K562 (cell line): ENCODE measurements at regions not wholly inside any gene's neighbourhood (a gene's known extent, or its start where the extent isn't known, plus 50 kb on each side); places are given as distances from the start of the nearest gene placed in this dataset.

Source experiments
- ATAC-seq: fragments of 200-7000 bp; cut with Tn5 transposase; 3 replicates; pipeline ENCODE4 v1.9.1; 2020; ENCODE audit warnings: moderate library complexity
- BruUV-seq: library from RNA; stranded (reverse); fragments of 400-500 nt; replicated peaks from 2 replicates; lab custom pipeline; 2021; lab: Mats Ljungman, UMichigan
- CTCF ChIA-PET: fragments of 300-600 bp; formaldehyde crosslinking; extraction: SDS; loops from one replicate; lab custom pipeline; 2021; ENCODE audit warnings: low intra/inter-chr PET ratio; lab: Yijun Ruan, JAX
- POLR2A ChIA-PET: fragments of 300-600, 350-650 bp; sonication (Branson Sonifier 250); formaldehyde crosslinking; extraction: SDS; loops from one replicate; lab custom pipeline; 2021; ENCODE audit warnings: antibody characterized with exemption, inconsistent platforms; lab: Yijun Ruan, JAX
- DNase-seq, 4 experiments: peaks; one replicate each; pipeline versions ENCODE4 v3.0.0 to v3.0.0-alpha.2; 2011 to 2018; ENCODE audit warnings: low spot score in 3 of 4, mixed read lengths in 3 of 4; ENCODE audit errors: extremely low read depth in 1 of 4
- FAIRE-seq: peaks from 2 replicates; lab custom pipeline; 2011; peaks lifted over from hg19 to GRCh38; lab: Jason Lieb, UNC
- H2AFZ ChIP-seq: 2 replicates; pipeline ENCODE4 v1.6.0; 2011; ENCODE audit warnings: low read depth, low read length, control low read depth, inconsistent platforms
- H3K27ac ChIP-seq: fragments of 200-600 bp; 3 replicates; pipeline ENCODE4 v1.8.0; 2011; ENCODE audit warnings: low read depth, mild to moderate bottlenecking, control low read depth, inconsistent platforms, low read length, moderate library complexity, mixed read lengths; ENCODE audit errors: extremely low read depth
- H3K27me3 ChIP-seq, 2 experiments: fragments of 300-600 bp in 1 of 2; 2 replicates in 1 of 2; 3 replicates in 1 of 2; pipeline versions ENCODE4 v1.6.0 to v1.8.0; 2011; ENCODE audit warnings: inconsistent platforms in 2 of 2, low read length in 2 of 2, mild to moderate bottlenecking in 1 of 2, mixed read lengths in 1 of 2, moderate library complexity in 1 of 2; ENCODE audit not compliant: control insufficient read depth in 2 of 2, insufficient read depth in 2 of 2
- H3K36me3 ChIP-seq: fragments of 300-600 bp; 3 replicates; pipeline ENCODE4 v1.8.0; 2011; ENCODE audit warnings: mild to moderate bottlenecking, low read length, inconsistent platforms; ENCODE audit not compliant: control insufficient read depth, insufficient read depth
- H3K4me1 ChIP-seq, 2 experiments: fragments of 200-600 bp in 1 of 2; replicated peaks in 1 of 2; 2 replicates in 1 of 2; 3 replicates in 1 of 2; pipeline versions ENCODE4 v1.5.1 to v1.8.0; 2011; ENCODE audit warnings: inconsistent platforms in 2 of 2, low read length in 2 of 2, mild to moderate bottlenecking in 1 of 2, mixed read lengths in 1 of 2, moderate library complexity in 1 of 2; ENCODE audit not compliant: control insufficient read depth in 2 of 2, insufficient read depth in 2 of 2
- H3K4me2 ChIP-seq: 2 replicates; pipeline ENCODE4 v1.6.1; 2011; ENCODE audit warnings: low read length, control low read depth, inconsistent platforms, mixed read lengths; ENCODE audit not compliant: insufficient read depth
- H3K4me3 ChIP-seq: fragments of 200-600 bp; sonication (generic), shearing (Covaris generic); 2 replicates; pipeline ENCODE4 v1.5.1; 2016; ENCODE audit warnings: control low read depth, inconsistent platforms
- H3K79me2 ChIP-seq: fragments of 200-600 bp; 3 replicates; pipeline ENCODE4 v1.8.0; 2011; ENCODE audit warnings: low read length, inconsistent platforms; ENCODE audit not compliant: control insufficient read depth, insufficient read depth
- H3K9ac ChIP-seq, 2 experiments: 2 replicates each; pipeline versions ENCODE4 v1.6.0 to v1.6.1; 2011; ENCODE audit warnings: low read depth in 2 of 2, low read length in 2 of 2, control low read depth in 1 of 2, inconsistent platforms in 1 of 2, mild to moderate bottlenecking in 1 of 2, mixed read lengths in 1 of 2; ENCODE audit not compliant: insufficient read depth in 1 of 2
- H3K9me1 ChIP-seq: one replicate; pipeline ENCODE4 v1.6.0; 2011; ENCODE audit warnings: inconsistent platforms, mild to moderate bottlenecking, low read length, moderate library complexity; ENCODE audit not compliant: control insufficient read depth, insufficient read depth
- H3K9me3 ChIP-seq: replicated peaks from 2 replicates; pipeline ENCODE4 v1.5.1; 2011; ENCODE audit warnings: low read depth, low read length, inconsistent platforms; ENCODE audit not compliant: control insufficient read depth, insufficient read depth
- H4K20me1 ChIP-seq: replicated peaks from 2 replicates; pipeline ENCODE4 v1.6.1; 2011; ENCODE audit warnings: low read length, inconsistent platforms, mixed read lengths; ENCODE audit not compliant: control insufficient read depth, insufficient read depth
- CREM ChIP-seq: IDR thresholded peaks from 2 replicates; pipeline ENCODE4 v1.6.1; 2014; ENCODE audit warnings: antibody characterized with exemption, low read depth
- HIVEP1 ChIP-seq: fragments of 250-450 bp; sonication (Bioruptor Pico); IDR thresholded peaks from 2 replicates; pipeline ENCODE4 v1.4.0; 2020; ENCODE audit warnings: mild to moderate bottlenecking
- WGBS: fragments of 100-300 bp; shearing (Covaris generic); methylation state at CpG from one replicate; pipeline ENCODE4 v1.1.6; 2016; ENCODE audit warnings: low coverage, mixed read lengths; ENCODE audit not compliant: insufficient coverage; ENCODE audit errors: missing lambda C conversion rate; 5-methylcytosine and 5-hydroxymethylcytosine counted together
- in situ Hi-C: fragments of 300-500 bp; cut with MboI; formaldehyde crosslinking; loops from 4 replicates; pipeline ENCODE4 v1.15.0; 2018; ENCODE audit warnings: inconsistent platforms, mixed read lengths
- intact Hi-C: fragments of 100-400 bp; cut with micrococcal nuclease; formaldehyde crosslinking; loops from 2 replicates; pipeline ENCODE4 v1.14.2; 2022
- TF ChIP-seq, protein P1 (sequence below): sonication (generic); formaldehyde crosslinking; IDR thresholded peaks from 2 replicates; pipeline ENCODE4 v1.8.0; 2022; ENCODE audit warnings: missing genetic modification reagents, mild to moderate bottlenecking, borderline replicate concordance

DNA sequence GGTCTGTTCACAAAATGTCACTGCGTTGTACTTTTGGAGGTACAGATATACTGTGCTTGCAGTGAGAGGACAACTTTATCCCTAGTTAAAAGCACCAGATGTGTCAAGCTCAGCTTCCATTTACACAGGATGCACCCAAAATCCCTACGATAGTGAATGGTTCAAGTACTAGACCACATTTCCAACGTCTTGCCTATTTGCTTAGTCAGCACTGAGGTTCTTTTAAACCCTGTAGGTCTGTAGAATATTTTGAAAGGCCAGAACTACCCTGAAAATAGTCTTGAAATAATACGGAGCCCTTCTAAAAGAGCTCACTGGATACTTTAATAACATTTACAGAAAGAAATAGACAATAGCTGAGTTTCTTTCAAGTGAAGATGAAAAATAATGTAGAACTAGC is 466.1 kb downstream of the FUT8 start (continued):
- no peak for TF ChIP-seq HIVEP1 (CRISPR knock-in tag)

DNA sequence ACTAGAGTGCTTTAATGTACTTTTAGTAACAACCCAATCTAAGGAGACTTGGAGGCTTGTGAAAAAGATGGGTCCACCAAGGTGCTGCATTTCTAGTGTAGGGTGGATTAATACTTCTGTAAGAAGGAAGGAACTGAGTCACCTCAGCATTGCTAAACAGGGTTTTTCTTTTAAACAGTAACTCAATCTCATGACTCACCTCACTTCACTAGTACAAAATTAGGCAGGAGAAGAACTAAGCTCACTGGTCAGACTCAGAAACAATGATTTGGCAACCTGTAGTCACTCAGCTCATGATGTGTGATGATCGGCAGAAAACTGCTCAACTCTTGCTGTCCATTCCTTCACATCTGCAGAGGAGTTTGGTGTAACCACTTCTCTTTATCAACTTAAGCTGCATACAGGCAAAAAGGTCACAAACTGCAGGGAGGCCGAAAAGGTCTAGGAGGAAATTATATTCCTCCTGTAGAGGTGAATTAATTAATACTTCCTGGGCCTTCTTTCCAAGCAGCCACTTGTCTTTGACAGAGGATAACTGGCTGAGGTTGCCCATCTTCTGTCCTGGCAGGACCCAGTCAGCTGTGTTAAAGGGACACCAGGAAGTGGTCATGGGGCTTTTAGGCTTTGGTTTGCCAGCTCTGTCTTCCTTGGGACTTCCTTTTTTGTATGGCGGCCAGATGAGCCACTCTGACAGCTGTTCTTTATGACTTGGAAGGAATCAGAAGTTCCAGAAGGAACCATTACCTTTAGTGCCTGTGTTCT is 466.9 kb downstream of the FUT8 start:
- Histone ChIP-seq H4K20me1 (no peaks in the 10 kb centered on the region), H3K27me3 (0 out of 5 replicates have a peak, but pooled peaks cover 0 to 4% of the 10 kb centered on the region in 2 experiments), H3K9ac (no peak overlapping the region), H3K4me3 (no peak overlapping the region), H3K9me3 (no peaks in the 10 kb centered on the region), H3K36me3 (no peaks in the 10 kb centered on the region), H3K4me2 (no peak overlapping the region), H2AFZ (no peak overlapping the region), H3K4me1 (no peaks in the 10 kb centered on the region), H3K79me2 (no peaks in the 10 kb centered on the region), H3K27ac (no peak overlapping the region), H3K9me1 (no peaks in the 10 kb centered on the region)
- BruUV-seq, result no TSS peak
- TF ChIP-seq, protein P1, sequence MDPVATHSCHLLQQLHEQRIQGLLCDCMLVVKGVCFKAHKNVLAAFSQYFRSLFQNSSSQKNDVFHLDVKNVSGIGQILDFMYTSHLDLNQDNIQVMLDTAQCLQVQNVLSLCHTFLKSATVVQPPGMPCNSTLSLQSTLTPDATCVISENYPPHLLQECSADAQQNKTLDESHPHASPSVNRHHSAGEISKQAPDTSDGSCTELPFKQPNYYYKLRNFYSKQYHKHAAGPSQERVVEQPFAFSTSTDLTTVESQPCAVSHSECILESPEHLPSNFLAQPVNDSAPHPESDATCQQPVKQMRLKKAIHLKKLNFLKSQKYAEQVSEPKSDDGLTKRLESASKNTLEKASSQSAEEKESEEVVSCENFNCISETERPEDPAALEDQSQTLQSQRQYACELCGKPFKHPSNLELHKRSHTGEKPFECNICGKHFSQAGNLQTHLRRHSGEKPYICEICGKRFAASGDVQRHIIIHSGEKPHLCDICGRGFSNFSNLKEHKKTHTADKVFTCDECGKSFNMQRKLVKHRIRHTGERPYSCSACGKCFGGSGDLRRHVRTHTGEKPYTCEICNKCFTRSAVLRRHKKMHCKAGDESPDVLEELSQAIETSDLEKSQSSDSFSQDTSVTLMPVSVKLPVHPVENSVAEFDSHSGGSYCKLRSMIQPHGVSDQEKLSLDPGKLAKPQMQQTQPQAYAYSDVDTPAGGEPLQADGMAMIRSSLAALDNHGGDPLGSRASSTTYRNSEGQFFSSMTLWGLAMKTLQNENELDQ (CRISPR knock-in tag), result no peak
- no peak for TF ChIP-seq CREM
- DNase-seq (no peak), FAIRE-seq (no peak), ATAC-seq (no peak)
- CTCF ChIA-PET, result no interaction called here
- in situ Hi-C loops, result no loop called here
- POLR2A ChIA-PET, result no interaction called here
- intact Hi-C loops, result no loop called here
- 0% methylated on average over 3 of the region's 3 CpGs for WGBS
